GM13977 (cell line): ENCODE measurements at regions not wholly inside any gene's neighbourhood (a gene's known extent, or its start where the extent isn't known, plus 50 kb on each side); places are given as distances from the start of the nearest gene placed in this dataset.

ENCODE experiments used
- DNase-seq: peaks from one replicate; pipeline ENCODE4 v3.0.0; 2012; ENCODE audit warnings: low spot score
- in situ Hi-C: fragments of 300-500 bp; cut with MboI; formaldehyde crosslinking; loops from one replicate; pipeline ENCODE4 v1.12.0; 2022; ENCODE audit warnings: low sequenced_read_pairs, low pct_unique_long_range_greater_than_20kb, mixed read lengths, inconsistent platforms; ENCODE audit not compliant: unreplicated experiment
- TF ChIP-seq, protein P1 (sequence below): IDR thresholded peaks from 2 replicates; pipeline ENCODE4 v1.5.1; 2012; ENCODE audit warnings: mild to moderate bottlenecking, control low read depth; ENCODE audit not compliant: insufficient read depth; ENCODE audit errors: extremely low read depth, missing control alignments

DNA sequence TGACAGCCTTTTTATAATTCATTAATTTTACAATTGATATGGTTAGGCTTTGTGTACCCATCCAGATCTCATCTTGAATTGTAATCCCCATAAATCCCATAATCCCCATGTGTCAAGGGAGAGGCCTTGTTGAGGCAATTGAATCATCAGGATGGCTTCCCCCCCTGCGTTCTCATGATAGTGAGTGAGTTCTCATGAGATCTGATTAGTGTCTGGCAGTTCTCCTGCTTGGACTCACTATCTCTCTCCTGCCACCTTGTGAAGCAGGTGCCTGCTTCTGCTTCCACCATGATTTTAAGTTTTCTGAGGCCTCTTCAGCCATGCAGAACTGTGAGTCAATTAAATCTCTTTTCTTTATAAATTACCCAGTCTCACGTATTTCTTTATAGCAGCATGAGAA is 165.7 kb upstream of the GNAI1 start:
- TF ChIP-seq, protein P1, sequence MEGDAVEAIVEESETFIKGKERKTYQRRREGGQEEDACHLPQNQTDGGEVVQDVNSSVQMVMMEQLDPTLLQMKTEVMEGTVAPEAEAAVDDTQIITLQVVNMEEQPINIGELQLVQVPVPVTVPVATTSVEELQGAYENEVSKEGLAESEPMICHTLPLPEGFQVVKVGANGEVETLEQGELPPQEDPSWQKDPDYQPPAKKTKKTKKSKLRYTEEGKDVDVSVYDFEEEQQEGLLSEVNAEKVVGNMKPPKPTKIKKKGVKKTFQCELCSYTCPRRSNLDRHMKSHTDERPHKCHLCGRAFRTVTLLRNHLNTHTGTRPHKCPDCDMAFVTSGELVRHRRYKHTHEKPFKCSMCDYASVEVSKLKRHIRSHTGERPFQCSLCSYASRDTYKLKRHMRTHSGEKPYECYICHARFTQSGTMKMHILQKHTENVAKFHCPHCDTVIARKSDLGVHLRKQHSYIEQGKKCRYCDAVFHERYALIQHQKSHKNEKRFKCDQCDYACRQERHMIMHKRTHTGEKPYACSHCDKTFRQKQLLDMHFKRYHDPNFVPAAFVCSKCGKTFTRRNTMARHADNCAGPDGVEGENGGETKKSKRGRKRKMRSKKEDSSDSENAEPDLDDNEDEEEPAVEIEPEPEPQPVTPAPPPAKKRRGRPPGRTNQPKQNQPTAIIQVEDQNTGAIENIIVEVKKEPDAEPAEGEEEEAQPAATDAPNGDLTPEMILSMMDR = no peak
- DNase-seq = no peak
- in situ Hi-C loops = no loop called here

DNA sequence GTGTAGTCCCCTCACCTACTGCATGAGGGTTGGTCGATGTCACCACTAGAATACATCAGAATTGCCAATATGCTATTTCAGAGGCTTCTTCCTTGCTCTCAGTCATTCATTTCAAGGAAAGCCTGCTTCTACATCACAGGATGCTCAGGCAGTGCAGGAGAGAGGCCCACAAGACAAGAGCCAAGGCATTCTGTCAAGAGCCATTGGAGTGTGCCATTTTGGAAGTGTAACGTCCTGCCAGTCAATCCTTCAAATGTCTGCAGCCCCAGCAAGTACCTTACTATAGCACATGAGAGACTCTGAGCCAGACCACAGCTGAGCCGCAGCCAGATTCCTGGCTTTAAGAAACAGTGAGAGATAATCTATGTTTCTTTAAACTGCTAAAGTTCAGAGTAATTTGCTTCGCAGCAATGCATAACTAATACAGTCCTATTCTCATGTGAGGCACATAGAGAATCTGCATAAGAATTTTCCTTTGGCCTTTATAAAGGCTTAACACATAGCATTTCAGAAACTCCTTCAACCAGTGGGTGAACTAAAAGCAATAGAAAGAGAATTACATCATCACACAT is 166.5 kb upstream of the GNAI1 start:
- TF ChIP-seq, protein P1 = no peak
- in situ Hi-C loops = no loop called here
- DNase-seq = no peak

DNA sequence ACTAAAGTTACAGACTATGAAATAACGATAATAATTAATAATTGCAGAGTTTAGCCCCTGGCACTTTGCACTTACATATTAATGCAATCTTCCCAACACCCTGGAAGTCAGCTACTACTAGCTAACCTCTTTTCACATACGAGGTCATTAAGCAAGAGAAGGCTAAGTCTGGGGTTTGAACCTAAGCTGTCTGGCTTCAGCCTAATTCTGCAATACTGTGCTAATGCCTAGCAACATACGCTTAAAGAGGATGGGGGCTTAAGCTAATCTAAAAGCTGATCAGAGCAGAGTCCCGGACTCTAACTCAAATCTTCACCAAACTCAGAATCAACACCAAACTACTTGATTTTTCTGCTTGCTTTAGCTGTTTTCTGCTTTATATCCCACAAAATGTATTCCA is 168.7 kb upstream of the GNAI1 start:
- in situ Hi-C loops = no loop called here
- TF ChIP-seq, protein P1 = no peak
- no peak for DNase-seq

DNA sequence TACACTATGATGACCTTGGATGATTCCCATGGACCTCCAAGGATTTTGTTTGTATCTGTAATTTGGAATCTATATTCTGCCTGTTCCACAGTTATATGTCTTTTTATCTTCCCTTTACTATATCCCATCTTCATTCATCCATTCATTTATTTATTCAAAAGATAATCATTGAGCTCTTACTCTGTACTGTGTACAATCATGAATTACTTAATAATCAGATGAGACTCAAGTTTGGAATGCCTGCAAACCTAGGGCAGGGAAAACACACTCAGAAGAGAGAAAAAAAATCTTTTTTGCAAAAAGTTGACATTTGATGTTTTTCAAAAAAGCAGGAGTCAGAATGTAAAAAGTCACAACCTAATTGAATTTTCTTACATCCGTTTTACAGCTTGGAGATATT is 170.2 kb upstream of the GNAI1 start:
- in situ Hi-C loops = no loop called here
- TF ChIP-seq, protein P1 = no peak
- DNase-seq = no peak

DNA sequence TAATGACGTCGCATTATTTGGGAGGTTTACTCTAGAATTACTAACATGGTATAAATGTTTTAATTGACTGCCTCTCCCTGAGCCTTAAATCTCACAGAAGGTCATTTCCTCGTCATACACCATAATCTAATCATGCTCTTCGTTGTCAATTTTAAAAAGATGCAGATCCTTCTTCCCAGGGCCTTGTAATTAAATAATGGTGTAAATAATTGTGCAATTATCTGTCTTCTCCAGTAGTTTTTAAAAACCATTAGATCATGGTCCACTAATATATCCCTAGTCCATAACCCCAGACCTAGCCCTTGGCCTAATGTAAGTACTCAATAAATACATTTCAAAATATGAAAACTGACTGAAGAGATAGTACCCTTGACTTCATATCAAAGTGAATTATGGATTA is 181.5 kb upstream of the GNAI1 start:
- DNase-seq = no peak
- TF ChIP-seq, protein P1 = no peak
- in situ Hi-C loops = no loop called here

DNA sequence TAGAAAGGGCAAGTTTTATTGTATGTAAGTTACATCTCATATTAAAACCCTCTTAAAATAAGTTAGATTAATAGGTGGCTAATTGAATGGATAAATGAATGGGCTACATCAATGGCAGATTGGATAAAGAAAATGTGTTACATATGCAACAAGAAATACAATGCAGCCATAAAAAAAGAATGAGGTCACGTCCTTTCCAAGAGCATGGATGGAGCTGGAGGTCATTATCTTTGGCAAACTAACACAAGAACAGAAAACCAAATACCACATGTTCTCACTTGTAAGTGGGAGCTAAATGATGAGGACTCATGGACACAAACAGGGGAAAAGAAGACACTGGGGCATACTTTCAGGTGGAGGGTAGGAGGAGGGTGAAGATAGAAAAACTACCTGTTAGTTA is 182.2 kb upstream of the GNAI1 start:
- TF ChIP-seq, protein P1 = no peak
- DNase-seq = no peak
- in situ Hi-C loops = no loop called here

DNA sequence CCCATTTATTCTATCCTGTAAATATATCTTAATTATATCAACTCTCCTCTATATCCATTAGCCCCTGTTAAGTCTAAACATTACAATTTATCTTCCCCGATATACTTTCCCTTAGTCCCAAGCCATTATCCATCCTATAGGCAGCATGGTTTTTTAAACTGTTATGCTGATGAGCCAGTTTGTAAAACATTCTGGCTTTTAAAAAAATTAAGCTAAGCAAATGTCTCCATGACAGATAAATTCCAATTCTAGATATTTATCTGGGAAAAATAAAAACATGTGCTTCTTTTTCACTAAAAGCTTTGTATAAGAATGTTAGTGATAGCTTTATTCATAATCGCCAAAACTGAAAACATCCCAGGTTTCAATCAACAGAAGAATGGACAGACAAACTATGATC is 183.2 kb upstream of the GNAI1 start:
- TF ChIP-seq, protein P1 = no peak
- in situ Hi-C loops = no loop called here
- DNase-seq = no peak
